GM18508 (cell line): ENCODE measurements at regions not wholly inside any gene's neighbourhood (a gene's known extent, or its start where the extent isn't known, plus 50 kb on each side); places are given as distances from the start of the nearest gene placed in this dataset.

Experiments
- ATAC-seq: cut with Tn5 transposase; IDR thresholded peaks from one replicate; pipeline ENCODE4 v1.9.1; 2021; ENCODE audit warnings: moderate number of reproducible peaks; ENCODE audit not compliant: insufficient read depth, unreplicated experiment

GRCh38 chr7:16174253-16174652 is 247.1 kb downstream of the CRPPA start:
- no peak for ATAC-seq

DNA sequence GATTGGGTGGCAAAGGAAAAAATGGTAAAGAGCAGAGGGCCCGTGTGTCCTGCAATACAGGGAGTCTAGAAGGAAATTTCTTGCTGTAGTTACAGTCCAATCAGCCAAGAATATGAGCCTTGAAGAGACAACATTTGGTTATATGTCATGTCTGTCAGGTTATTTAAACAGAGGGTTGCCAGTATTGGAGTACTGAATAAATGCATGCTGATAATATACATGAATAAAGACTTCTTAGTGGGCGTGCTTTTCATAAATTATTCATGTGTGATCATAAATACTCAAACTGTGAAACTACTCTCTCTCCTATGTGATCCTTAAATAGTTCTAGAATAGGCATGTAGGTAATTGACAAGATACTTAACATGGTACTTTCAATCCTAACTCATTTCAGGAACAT is 249.0 kb downstream of the CRPPA start:
- no peak for ATAC-seq

DNA sequence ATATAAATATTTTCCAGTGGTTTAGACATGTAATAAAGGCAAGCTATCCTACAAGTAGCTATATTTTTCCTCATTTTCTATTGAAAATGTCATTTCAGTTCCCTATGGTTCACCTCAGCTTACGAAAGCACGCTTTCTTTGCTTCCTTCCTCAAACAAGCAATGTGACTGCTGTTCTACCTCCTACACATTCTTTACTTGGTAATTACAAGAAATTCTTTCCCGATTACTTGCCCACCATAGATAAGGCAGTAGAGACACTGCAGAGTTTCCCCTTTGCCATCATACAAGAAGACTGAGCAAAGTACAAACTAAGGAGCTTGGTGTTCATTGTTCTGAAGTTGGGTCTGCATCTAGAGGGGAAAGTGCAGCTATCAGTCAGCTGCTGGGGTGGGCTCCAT is 249.4 kb downstream of the CRPPA start:
- ATAC-seq, result no peak

GRCh38 chr7:16170671-16171070 is 250.7 kb downstream of the CRPPA start:
- no peak for ATAC-seq

GRCh38 chr7:16169537-16169936 is 251.8 kb downstream of the CRPPA start:
- no peak for ATAC-seq

DNA sequence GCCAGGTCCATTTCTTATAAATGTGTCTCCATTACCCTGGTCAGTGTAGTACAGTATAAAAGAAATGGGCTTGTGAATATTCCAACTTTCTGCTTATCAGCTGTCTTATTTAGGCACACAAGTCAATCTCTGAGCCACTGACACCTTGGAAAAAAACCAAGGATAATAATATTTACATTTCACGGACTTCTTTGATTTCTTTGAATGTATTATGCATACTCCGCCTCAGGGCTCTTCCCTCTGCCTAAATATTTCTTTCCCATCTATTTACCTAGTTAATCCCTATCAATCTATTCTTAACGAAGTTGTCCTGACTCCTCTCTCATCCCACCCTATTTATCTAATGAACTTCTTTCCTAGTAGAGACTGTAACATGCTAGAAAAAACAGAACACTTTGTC is 253.8 kb downstream of the CRPPA start:
- no peak for ATAC-seq

GRCh38 chr7:16144361-16144760 is 277.0 kb downstream of the CRPPA start:
- ATAC-seq, result no peak

GRCh38 chr7:16137944-16138343 is 283.4 kb downstream of the CRPPA start:
- no peak for ATAC-seq

GRCh38 chr7:16136896-16137295 is 284.4 kb downstream of the CRPPA start:
- ATAC-seq, result no peak

DNA sequence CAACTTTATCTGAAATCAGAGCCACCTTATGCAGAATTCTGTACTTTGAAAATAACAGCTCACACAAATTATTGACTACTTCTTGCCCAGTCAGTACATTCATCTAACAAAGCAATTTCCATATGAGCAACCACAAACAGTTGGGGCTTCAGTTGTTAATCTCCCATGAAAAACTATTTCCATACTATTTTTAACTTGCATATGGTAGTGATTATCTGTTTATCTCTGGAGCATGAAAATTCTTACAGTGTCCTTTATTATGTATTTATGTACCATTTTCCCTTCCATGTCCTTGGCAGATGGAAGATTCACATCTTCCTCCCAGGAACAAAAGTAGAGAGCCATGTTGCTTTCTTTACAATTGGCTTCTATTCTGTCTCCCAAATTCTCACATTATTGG is 285.7 kb downstream of the CRPPA start:
- no peak for ATAC-seq

GRCh38 chr7:16130111-16131110 is 290.9 kb downstream of the CRPPA start:
- no peak for ATAC-seq

GRCh38 chr7:16129431-16130110 is 291.8 kb downstream of the CRPPA start:
- ATAC-seq, result no peak

DNA sequence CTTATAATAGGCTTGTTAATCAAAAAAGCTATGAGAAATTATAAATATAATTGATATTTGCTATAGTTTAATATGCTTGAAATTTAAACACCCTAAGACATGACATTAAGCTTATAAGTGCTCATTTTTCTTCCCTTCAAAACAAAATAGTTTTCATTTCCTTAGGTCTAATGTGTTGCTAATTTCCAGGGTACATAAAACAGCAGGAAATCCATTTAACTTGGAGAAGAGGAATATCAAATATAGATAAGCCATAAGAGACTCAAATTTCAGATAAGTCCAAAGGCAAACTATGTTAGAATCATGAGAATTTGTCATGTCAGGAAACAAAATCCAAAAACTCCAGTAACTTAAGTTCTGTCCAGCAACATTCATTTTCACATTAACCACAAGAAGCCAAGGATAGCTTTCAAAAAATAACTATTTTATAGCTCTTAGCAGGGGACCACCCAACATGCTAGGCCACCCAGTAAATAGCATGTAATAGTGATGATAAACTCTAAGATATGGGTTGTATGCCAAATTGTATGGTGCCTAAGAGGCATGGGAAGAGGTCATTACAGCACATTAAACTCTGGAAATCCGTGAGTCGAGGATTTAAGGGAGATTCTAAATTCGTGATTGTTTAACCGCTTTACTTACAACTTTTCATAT is 298.1 kb downstream of the CRPPA start:
- no peak for ATAC-seq

GRCh38 chr7:16121876-16122390 is 299.4 kb downstream of the CRPPA start:
- ATAC-seq, result no peak

DNA sequence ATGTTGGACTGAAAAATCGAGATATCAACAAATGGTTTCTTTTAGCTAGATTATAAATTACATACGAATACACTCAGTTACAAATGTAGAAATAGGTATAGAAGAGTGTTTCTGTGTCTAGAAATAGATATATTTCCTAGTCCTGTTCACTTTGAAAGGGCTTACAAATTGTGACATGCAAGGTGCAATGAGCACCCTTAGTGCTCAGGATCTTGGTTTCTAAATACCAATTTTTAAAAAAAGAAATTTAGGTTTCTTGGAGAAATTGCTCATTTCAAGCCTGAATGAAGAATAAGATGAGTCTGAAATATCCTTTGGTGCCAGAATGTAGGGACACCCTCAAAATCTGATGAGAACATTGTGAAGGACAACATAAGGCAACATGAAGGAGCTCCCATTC is 306.0 kb downstream of the CRPPA start:
- no peak for ATAC-seq

- ATAC-seq, result no peak
Observed at GRCh38 chr7:16114633-16115032, 306.7 kb downstream of the CRPPA start.

DNA sequence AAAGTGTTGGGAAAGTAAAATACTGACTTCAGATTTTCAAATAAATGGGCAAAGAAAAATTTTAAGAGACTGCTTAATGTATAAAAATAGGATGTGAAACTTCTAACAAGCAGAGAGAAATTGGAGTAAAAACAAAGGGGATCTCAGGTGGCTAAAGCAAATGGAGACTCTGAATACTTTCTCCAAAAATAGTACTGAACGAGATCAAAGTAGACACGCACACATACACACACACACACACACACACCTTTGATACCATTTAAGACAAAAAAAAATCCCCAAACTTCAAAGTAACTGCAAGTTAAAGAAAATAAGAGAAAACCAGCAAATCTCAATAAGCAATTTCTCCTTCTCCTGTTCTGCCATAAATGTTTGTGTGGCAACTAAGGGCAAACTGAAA is 307.3 kb downstream of the CRPPA start:
- ATAC-seq, result no peak

DNA sequence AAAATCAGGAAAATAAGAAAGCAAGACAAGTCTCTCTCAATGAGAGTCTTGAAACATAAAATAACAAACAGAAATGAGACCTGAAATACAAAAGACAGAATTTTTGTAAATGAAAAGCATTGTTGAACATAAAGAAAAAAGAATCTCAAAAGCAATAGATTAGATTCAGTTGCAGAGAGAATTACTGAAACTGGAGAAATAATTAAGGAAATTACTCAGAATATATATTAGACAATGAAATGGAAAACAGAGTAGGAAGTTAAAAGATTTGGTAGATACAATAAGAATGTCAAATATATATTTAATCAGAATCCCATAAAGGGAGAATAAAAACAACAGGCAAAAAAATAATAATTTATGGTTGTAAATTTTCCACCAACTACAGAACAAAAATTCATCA is 308.3 kb downstream of the CRPPA start:
- no peak for ATAC-seq

DNA sequence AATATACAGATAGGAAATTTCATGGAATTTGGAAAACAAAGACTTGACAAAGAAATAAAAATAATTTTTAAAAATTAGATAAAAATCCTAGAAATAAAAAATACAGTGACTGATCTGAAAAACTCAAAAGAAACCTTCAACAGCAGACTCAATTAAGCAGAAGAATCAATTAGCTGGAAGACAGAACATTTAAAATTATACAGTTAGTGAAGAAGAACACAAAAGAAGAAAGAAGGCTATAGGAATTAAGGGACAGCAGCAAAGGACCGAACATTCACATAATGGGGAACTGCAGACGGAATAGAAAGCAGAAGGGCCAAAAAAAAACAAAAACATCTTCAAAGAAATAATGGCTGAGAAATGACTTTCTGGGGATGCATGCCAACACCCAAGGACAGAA is 314.5 kb downstream of the CRPPA start:
- ATAC-seq, result no peak

DNA sequence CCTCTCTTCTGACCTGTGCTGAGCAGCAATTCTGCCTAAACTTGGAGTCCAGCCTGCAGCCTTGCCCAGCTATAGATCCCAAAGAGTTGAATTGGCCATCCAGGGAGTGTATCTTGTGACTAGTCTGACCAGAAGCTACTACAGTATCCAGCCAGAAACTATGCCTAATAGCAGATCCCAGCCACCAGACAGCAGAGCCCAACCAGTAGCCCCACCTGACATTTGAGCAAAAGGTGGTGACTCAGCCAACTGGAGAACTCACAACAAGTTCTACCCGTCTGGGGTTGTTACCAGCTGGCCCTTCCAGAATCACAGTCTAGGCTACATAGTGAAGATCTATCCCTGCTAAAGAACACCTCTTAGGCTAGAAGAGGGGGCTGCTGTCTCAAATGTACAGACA is 315.0 kb downstream of the CRPPA start:
- no peak for ATAC-seq

DNA sequence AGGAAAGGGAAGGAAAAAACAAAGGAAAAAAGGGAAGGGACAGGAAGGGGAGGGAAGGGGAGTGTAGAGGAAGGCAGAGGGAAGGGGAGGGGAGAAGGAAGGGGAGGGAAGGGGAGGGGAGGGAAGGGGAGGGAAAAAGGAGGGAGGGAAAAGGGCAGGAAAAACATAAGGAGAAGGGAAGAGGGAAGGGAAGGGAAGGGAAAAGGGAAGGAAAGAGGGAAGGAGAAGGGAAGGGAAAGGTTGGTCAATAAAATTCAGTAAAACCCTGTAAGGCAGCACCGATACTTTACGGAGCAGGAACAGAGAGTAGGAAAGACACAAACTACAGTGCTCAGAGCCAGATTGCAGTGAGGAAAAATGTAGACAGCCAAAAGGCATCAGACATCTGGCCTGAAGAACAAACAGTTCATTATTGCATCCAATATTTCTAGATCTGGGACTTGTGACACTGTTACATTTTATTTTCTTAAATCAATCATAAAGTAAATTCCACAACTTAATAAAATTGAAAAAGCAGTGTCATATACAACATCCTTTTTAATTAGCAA is 322.0 kb downstream of the CRPPA start:
- no peak for ATAC-seq
